K562 (cell line): ENCODE measurements at regions not wholly inside any gene's neighbourhood (a gene's known extent, or its start where the extent isn't known, plus 50 kb on each side); places are given as distances from the start of the nearest gene placed in this dataset.

Experiments used
- ATAC-seq: fragments of 200-7000 bp; cut with Tn5 transposase; 3 replicates; pipeline ENCODE4 v1.9.1; 2020; ENCODE audit warnings: moderate library complexity
- BruUV-seq: library from RNA; stranded (reverse); fragments of 400-500 nt; replicated peaks from 2 replicates; lab custom pipeline; 2021; lab: Mats Ljungman, UMichigan
- CTCF ChIA-PET: fragments of 300-600 bp; formaldehyde crosslinking; extraction: SDS; loops from one replicate; lab custom pipeline; 2021; ENCODE audit warnings: low intra/inter-chr PET ratio; lab: Yijun Ruan, JAX
- POLR2A ChIA-PET: fragments of 300-600, 350-650 bp; sonication (Branson Sonifier 250); formaldehyde crosslinking; extraction: SDS; loops from one replicate; lab custom pipeline; 2021; ENCODE audit warnings: antibody characterized with exemption, inconsistent platforms; lab: Yijun Ruan, JAX
- DNase-seq, 4 experiments: peaks; one replicate each; pipeline versions ENCODE4 v3.0.0 to v3.0.0-alpha.2; 2011 to 2018; ENCODE audit warnings: low spot score in 3 of 4, mixed read lengths in 3 of 4; ENCODE audit errors: extremely low read depth in 1 of 4
- FAIRE-seq: peaks from 2 replicates; lab custom pipeline; 2011; peaks lifted over from hg19 to GRCh38; lab: Jason Lieb, UNC
- H2AFZ ChIP-seq: 2 replicates; pipeline ENCODE4 v1.6.0; 2011; ENCODE audit warnings: low read depth, low read length, control low read depth, inconsistent platforms
- H3K27ac ChIP-seq: fragments of 200-600 bp; 3 replicates; pipeline ENCODE4 v1.8.0; 2011; ENCODE audit warnings: low read depth, mild to moderate bottlenecking, control low read depth, inconsistent platforms, low read length, moderate library complexity, mixed read lengths; ENCODE audit errors: extremely low read depth
- H3K27me3 ChIP-seq, 2 experiments: fragments of 300-600 bp in 1 of 2; 2 replicates in 1 of 2; 3 replicates in 1 of 2; pipeline versions ENCODE4 v1.6.0 to v1.8.0; 2011; ENCODE audit warnings: inconsistent platforms in 2 of 2, low read length in 2 of 2, mild to moderate bottlenecking in 1 of 2, mixed read lengths in 1 of 2, moderate library complexity in 1 of 2; ENCODE audit not compliant: control insufficient read depth in 2 of 2, insufficient read depth in 2 of 2
- H3K36me3 ChIP-seq: fragments of 300-600 bp; 3 replicates; pipeline ENCODE4 v1.8.0; 2011; ENCODE audit warnings: mild to moderate bottlenecking, low read length, inconsistent platforms; ENCODE audit not compliant: control insufficient read depth, insufficient read depth
- H3K4me1 ChIP-seq, 2 experiments: fragments of 200-600 bp in 1 of 2; replicated peaks in 1 of 2; 2 replicates in 1 of 2; 3 replicates in 1 of 2; pipeline versions ENCODE4 v1.5.1 to v1.8.0; 2011; ENCODE audit warnings: inconsistent platforms in 2 of 2, low read length in 2 of 2, mild to moderate bottlenecking in 1 of 2, mixed read lengths in 1 of 2, moderate library complexity in 1 of 2; ENCODE audit not compliant: control insufficient read depth in 2 of 2, insufficient read depth in 2 of 2
- H3K4me2 ChIP-seq: 2 replicates; pipeline ENCODE4 v1.6.1; 2011; ENCODE audit warnings: low read length, control low read depth, inconsistent platforms, mixed read lengths; ENCODE audit not compliant: insufficient read depth
- H3K4me3 ChIP-seq: fragments of 200-600 bp; sonication (generic), shearing (Covaris generic); 2 replicates; pipeline ENCODE4 v1.5.1; 2016; ENCODE audit warnings: control low read depth, inconsistent platforms
- H3K79me2 ChIP-seq: fragments of 200-600 bp; 3 replicates; pipeline ENCODE4 v1.8.0; 2011; ENCODE audit warnings: low read length, inconsistent platforms; ENCODE audit not compliant: control insufficient read depth, insufficient read depth
- H3K9ac ChIP-seq, 2 experiments: 2 replicates each; pipeline versions ENCODE4 v1.6.0 to v1.6.1; 2011; ENCODE audit warnings: low read depth in 2 of 2, low read length in 2 of 2, control low read depth in 1 of 2, inconsistent platforms in 1 of 2, mild to moderate bottlenecking in 1 of 2, mixed read lengths in 1 of 2; ENCODE audit not compliant: insufficient read depth in 1 of 2
- H3K9me1 ChIP-seq: one replicate; pipeline ENCODE4 v1.6.0; 2011; ENCODE audit warnings: inconsistent platforms, mild to moderate bottlenecking, low read length, moderate library complexity; ENCODE audit not compliant: control insufficient read depth, insufficient read depth
- H3K9me3 ChIP-seq: replicated peaks from 2 replicates; pipeline ENCODE4 v1.5.1; 2011; ENCODE audit warnings: low read depth, low read length, inconsistent platforms; ENCODE audit not compliant: control insufficient read depth, insufficient read depth
- H4K20me1 ChIP-seq: replicated peaks from 2 replicates; pipeline ENCODE4 v1.6.1; 2011; ENCODE audit warnings: low read length, inconsistent platforms, mixed read lengths; ENCODE audit not compliant: control insufficient read depth, insufficient read depth
- L3MBTL2 ChIP-seq: fragments of 450-650 bp; IDR thresholded peaks from 2 replicates; pipeline ENCODE4 v1.6.1; 2016; ENCODE audit warnings: mild to moderate bottlenecking, moderate library complexity
- PHB ChIP-seq: fragments of 250-450 bp; sonication (Bioruptor Pico); IDR thresholded peaks from 2 replicates; pipeline ENCODE4 v1.5.0; 2021
- PREB ChIP-seq: sonication (generic); formaldehyde crosslinking; IDR thresholded peaks from 2 replicates; pipeline ENCODE4 v1.8.1; 2023; ENCODE audit warnings: mild to moderate bottlenecking, missing genetic modification reagents
- WGBS: fragments of 100-300 bp; shearing (Covaris generic); methylation state at CpG from one replicate; pipeline ENCODE4 v1.1.6; 2016; ENCODE audit warnings: low coverage, mixed read lengths; ENCODE audit not compliant: insufficient coverage; ENCODE audit errors: missing lambda C conversion rate; 5-methylcytosine and 5-hydroxymethylcytosine counted together
- in situ Hi-C: fragments of 300-500 bp; cut with MboI; formaldehyde crosslinking; loops from 4 replicates; pipeline ENCODE4 v1.15.0; 2018; ENCODE audit warnings: inconsistent platforms, mixed read lengths
- intact Hi-C: fragments of 100-400 bp; cut with micrococcal nuclease; formaldehyde crosslinking; loops from 2 replicates; pipeline ENCODE4 v1.14.2; 2022

- 0% methylated on average over 3 of the region's 3 CpGs for whole genome bisulfite sequencing
- TF ChIP-seq PHB (CRISPR knock-in tag): no peak
- in situ Hi-C loops (no loop called here), intact Hi-C loops (no loop called here)
- no peak for DNase-seq
- no peak overlapping the region for H3K4me2 ChIP-seq
- no peaks in the 10 kb centered on the region for H3K9me3 ChIP-seq
- H4K20me1 ChIP-seq: no peaks in the 10 kb centered on the region
- CTCF ChIA-PET: no interaction called here
- no peak overlapping the region for H2AFZ ChIP-seq
- BruUV-seq: no TSS peak
- POLR2A ChIA-PET: no interaction called here
- no peak overlapping the region for H3K9ac ChIP-seq
- no peaks in the 10 kb centered on the region for H3K36me3 ChIP-seq
- no peak overlapping the region for H3K27ac ChIP-seq
- no peaks in the 10 kb centered on the region for H3K27me3 ChIP-seq
- no peak for ATAC-seq
- no peaks in the 10 kb centered on the region for H3K4me1 ChIP-seq
- no peaks in the 10 kb centered on the region for H3K79me2 ChIP-seq
- no peak overlapping the region for H3K4me3 ChIP-seq
- FAIRE-seq: no peak
- no peaks in the 10 kb centered on the region for H3K9me1 ChIP-seq
These were observed 301.1 kb upstream of the RND3 start for GRCh38 chr2:150788426-150789140.

GRCh38 chr2:150787353-150788093, 300.1 kb upstream of the RND3 start:
- H3K36me3 ChIP-seq: no peaks in the 10 kb centered on the region
- no peak for FAIRE-seq
- no peak overlapping the region for H2AFZ ChIP-seq
- ChIA-PET POLR2A (no interaction called here), CTCF (no interaction called here)
- TF ChIP-seq L3MBTL2 (no peak), PREB (no peak)
- no peak overlapping the region for H3K9ac ChIP-seq
- no peak for DNase-seq
- H3K27ac ChIP-seq: no peak overlapping the region
- H3K4me2 ChIP-seq: no peak overlapping the region
- in situ Hi-C loops: no loop called here
- no peaks in the 10 kb centered on the region for H3K4me1 ChIP-seq
- no peaks in the 10 kb centered on the region for H3K27me3 ChIP-seq
- WGBS: 1% methylated on average over 6 of the region's 6 CpGs
- H3K4me3 ChIP-seq: no peak overlapping the region
- ATAC-seq: no peak
- H3K79me2 ChIP-seq: no peaks in the 10 kb centered on the region
- BruUV-seq: no TSS peak
- no peaks in the 10 kb centered on the region for H4K20me1 ChIP-seq
- intact Hi-C loops: no loop called here
- H3K9me3 ChIP-seq: no peaks in the 10 kb centered on the region
- H3K9me1 ChIP-seq: no peaks in the 10 kb centered on the region
